GM18502 (cell line): ENCODE measurements at regions not wholly inside any gene's neighbourhood (a gene's known extent, or its start where the extent isn't known, plus 50 kb on each side); places are given as distances from the start of the nearest gene placed in this dataset.
"Not testable (repeated sequence)": the region's sequence is repeated elsewhere in the genome, so short reads cannot be mapped to it uniquely, and the experiment has no call there.

ENCODE experiments used
- ATAC-seq: cut with Tn5 transposase; IDR thresholded peaks from one replicate; pipeline ENCODE4 v1.9.1; 2021; ENCODE audit warnings: mild to moderate bottlenecking; ENCODE audit not compliant: unreplicated experiment, poor library complexity

- ATAC-seq = no peak
Observed at GRCh38 chr12:87464565-87464964, 564.6 kb downstream of the C12orf50 start.

GRCh38 chr12:87444039-87444438, 585.2 kb downstream of the C12orf50 start:
- ATAC-seq = no peak

GRCh38 chr12:87441511-87441910, 587.7 kb downstream of the C12orf50 start:
- no peak for ATAC-seq

- no peak for ATAC-seq
Observed at GRCh38 chr12:87439990-87440827, 589.0 kb downstream of the C12orf50 start.

GRCh38 chr12:87430444-87430843, 598.8 kb downstream of the C12orf50 start:
- ATAC-seq = no peak

- no peak for ATAC-seq
Observed at GRCh38 chr12:87428701-87429277, 600.4 kb downstream of the C12orf50 start.

- no peak for ATAC-seq
Observed at GRCh38 chr12:87427770-87428169, 601.4 kb downstream of the C12orf50 start.

GRCh38 chr12:87425942-87426554, 603.2 kb downstream of the C12orf50 start:
- no peak for ATAC-seq

GRCh38 chr12:87421233-87421632, 608.0 kb downstream of the C12orf50 start:
- ATAC-seq = not testable (repeated sequence)

- no peak for ATAC-seq
Observed at GRCh38 chr12:87413784-87414183, 615.4 kb downstream of the C12orf50 start.

- no peak for ATAC-seq
Observed at GRCh38 chr12:87406926-87407325, 622.3 kb downstream of the C12orf50 start.

- no peak for ATAC-seq
Observed at GRCh38 chr12:87405918-87406317, 623.3 kb downstream of the C12orf50 start.

GRCh38 chr12:87394168-87394567, 635.0 kb downstream of the C12orf50 start:
- not testable (repeated sequence) for ATAC-seq

GRCh38 chr12:87388376-87388775, 640.8 kb downstream of the C12orf50 start:
- no peak for ATAC-seq

GRCh38 chr12:87385322-87385721, 643.9 kb downstream of the C12orf50 start:
- ATAC-seq = no peak

GRCh38 chr12:87384226-87384625, 645.0 kb downstream of the C12orf50 start:
- ATAC-seq = no peak

GRCh38 chr12:87383680-87384079, 645.5 kb downstream of the C12orf50 start:
- no peak for ATAC-seq

GRCh38 chr12:87382959-87383566, 646.1 kb downstream of the C12orf50 start:
- ATAC-seq = no peak

GRCh38 chr12:87382436-87382835, 646.8 kb downstream of the C12orf50 start:
- no peak for ATAC-seq

GRCh38 chr12:87381742-87382141, 647.5 kb downstream of the C12orf50 start:
- ATAC-seq = no peak

- ATAC-seq = no peak
Observed at GRCh38 chr12:87378526-87378925, 650.7 kb downstream of the C12orf50 start.
